Adrenal gland (tissue), 9 donors: ENCODE measurements at regions not wholly inside any gene's neighbourhood (a gene's known extent, or its start where the extent isn't known, plus 50 kb on each side); places are given as distances from the start of the nearest gene placed in this dataset.
"Not testable (repeated sequence)": the region's sequence is repeated elsewhere in the genome, so short reads cannot be mapped to it uniquely, and the experiment has no call there.

ENCODE experiments used
- DNase-seq, 7 donors: peaks; one replicate each; pipeline ENCODE4 v3.0.0-alpha.2; 2019 to 2020
- H3K27ac ChIP-seq, 5 donors: fragments of 200-600 bp; sonication (generic) in 4 of 5; 1 replicate in 3 of 5; 2 replicates in 2 of 5; pipeline versions ENCODE4 v1.5.1 to v1.8.0; 2016 to 2020; ENCODE audit warnings: mild to moderate bottlenecking in 1 of 5
- H3K27me3 ChIP-seq: fragments of 200-600 bp; 2 replicates; pipeline ENCODE4 v1.8.0; 2021
- H3K36me3 ChIP-seq, 2 donors: fragments of 200-600 bp; replicated peaks in 1 of 2; 1 replicate in 1 of 2; 2 replicates in 1 of 2; pipeline versions ENCODE4 v1.5.1 to v1.8.0; 2018 to 2022
- H3K4me1 ChIP-seq, 2 donors: fragments of 200-600 bp; replicated peaks in 1 of 2; 1 replicate in 1 of 2; 2 replicates in 1 of 2; pipeline versions ENCODE4 v1.5.1 to v1.8.0; 2018 to 2021
- H3K4me3 ChIP-seq, 4 donors: fragments of 200-600 bp; sonication (generic) in 3 of 4; one replicate each; pipeline ENCODE4 v1.5.1; 2016 to 2018
- H3K9me3 ChIP-seq, 3 donors: fragments of 200-600 bp; sonication (generic) in 1 of 3; replicated peaks in 1 of 3; 1 replicate in 2 of 3; 2 replicates in 1 of 3; pipeline versions ENCODE4 v1.5.1 to v1.8.0; 2016 to 2021
- CTCF ChIP-seq, 6 experiments: fragments of 450-650 bp in 4 of 6; fragments of 200-600 bp in 2 of 6; sonication (generic) in 1 of 6; IDR thresholded peaks; 1 replicate in 5 of 6; 2 replicates in 1 of 6; pipeline versions ENCODE4 v1.5.1 to v1.8.0; 2016 to 2021; ENCODE audit warnings: antibody characterized with exemption in 6 of 6, mild to moderate bottlenecking in 2 of 6, moderate library complexity in 1 of 6
- POLR2A ChIP-seq, 2 donors: fragments of 450-650 bp; IDR thresholded peaks; one replicate each; pipeline ENCODE4 v1.6.1; 2017; ENCODE audit warnings: antibody characterized with exemption in 2 of 2, mild to moderate bottlenecking in 2 of 2, moderate library complexity in 1 of 2
- WGBS, 4 donors: extraction: QIAGEN DNeasy Blood & Tissue Kit in 2 of 4; methylation state at CpG; one replicate each; pipeline versions ENCODE4 v1.1.5 to v1.1.7; 2013 to 2017; 5-methylcytosine and 5-hydroxymethylcytosine counted together
- intact Hi-C, 2 donors: fragments of 100-400 bp; cut with DNase I; formaldehyde crosslinking; loops; one replicate each; pipeline versions ENCODE4 v1.14.1 to v1.15.0; 2022 to 2023
- donor health status: healthy with polysubstance abuse.
- donor health status: Bipolar disorder and iron deficiency.
- donor health status: DM: yes; HTN: yes; CAD: no.
- donor health status: DM: no; HTN: no; CAD: no.
- donor health status: DM: no; HTN: no; CAD: no.

- peak; percentile 33 to 56 (median 35) for DNase-seq
- intact Hi-C loops, result no loop called here
- Histone ChIP-seq H3K36me3 (no peaks in the 10 kb centered on the region), H3K4me3 (no peak overlapping the region), H3K4me1 (no peaks in the 10 kb centered on the region), H3K9me3 (no peaks in the 10 kb centered on the region), H3K27me3 (peaks cover 5% of the 10 kb centered on the region), H3K27ac (peak overlapping the region in 3 of 5 donors; percentile 27 to 50 (median 39))
- 27 to 39% (median 30%) methylated on average over 4 of the region's 4 CpGs for WGBS, 4 donors
- TF ChIP-seq CTCF (IDR thresholded peaks at IDR 0.05), result no peak
- TF ChIP-seq POLR2A (IDR thresholded peaks at IDR 0.05), result no peak
These were observed 374.5 kb upstream of the FMR1 start for GRCh38 chrX:147537172-147537571.

DNA sequence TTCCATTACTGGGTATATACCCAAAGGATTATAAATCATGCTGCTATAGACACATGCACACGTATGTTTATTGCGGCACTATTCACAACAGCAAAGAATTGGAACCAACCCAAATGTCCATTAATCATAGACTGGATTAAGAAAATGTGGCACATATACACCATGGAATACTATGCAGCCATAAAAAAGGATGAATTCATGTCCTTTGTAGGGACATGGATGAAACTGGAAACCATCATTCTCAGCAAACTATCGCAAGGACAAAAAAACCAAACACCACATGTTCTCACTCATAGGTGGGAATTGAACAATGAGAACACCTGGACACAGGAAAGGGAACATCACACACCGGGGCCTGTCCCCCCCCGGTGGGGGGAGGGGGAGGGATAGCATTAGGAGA lies 363.7 kb upstream of the FMR1 start:
- intact Hi-C loops, H3K4me3 ChIP-seq: not testable (repeated sequence)

DNA sequence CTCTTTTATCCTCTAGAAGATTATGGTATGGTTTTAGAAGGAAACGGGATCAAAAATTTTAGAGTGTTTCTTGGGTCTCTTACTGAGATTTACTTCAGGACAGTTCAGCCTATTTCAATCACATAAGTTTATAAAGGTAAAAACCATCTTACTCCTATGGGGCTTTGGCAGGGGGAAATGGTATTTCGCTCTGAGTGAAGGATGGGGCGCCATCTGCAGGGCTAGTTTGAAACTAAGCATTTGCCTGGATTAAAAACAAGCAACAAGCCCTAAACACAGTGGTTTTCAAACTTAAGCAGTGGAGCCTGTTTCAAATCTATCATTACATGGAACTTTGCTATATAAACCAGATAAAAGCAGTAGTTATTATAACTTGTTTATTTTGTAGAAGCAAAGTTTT lies 361.5 kb upstream of the FMR1 start:
- peaks cover 0 to 7% of the 10 kb centered on the region in 2 donors for H3K4me1 ChIP-seq
- TF ChIP-seq CTCF (IDR thresholded peaks at IDR 0.05), result peak; percentile 24 to 54 (median 44)
- TF ChIP-seq POLR2A (IDR thresholded peaks at IDR 0.05), result no peak
- intact Hi-C loops, result no loop called here
- 16 to 37% (median 27%) methylated on average over 3 of the region's 3 CpGs for WGBS, 4 donors
- H3K27me3 ChIP-seq, result no peaks in the 10 kb centered on the region
- peak; percentile 16 to 66 (median 52) for DNase-seq
- H3K4me3 ChIP-seq, result no peak overlapping the region
- H3K9me3 ChIP-seq, result no peaks in the 10 kb centered on the region
- H3K36me3 ChIP-seq, result no peaks in the 10 kb centered on the region
- no peak overlapping the region for H3K27ac ChIP-seq

More for the DNA sequence above, 363.7 kb upstream of the FMR1 start:
- not testable (repeated sequence) for H3K9me3 ChIP-seq, DNase-seq, H3K36me3 ChIP-seq, H3K4me1 ChIP-seq, H3K27me3 ChIP-seq, H3K27ac ChIP-seq
- 85 to 93% (median 88%) methylated on average over 5 of the region's 5 CpGs for WGBS, 4 donors

- no peak for DNase-seq
- H3K4me3 ChIP-seq, result no peak overlapping the region
- no peaks in the 10 kb centered on the region for H3K9me3 ChIP-seq
- intact Hi-C loops, result no loop called here
- TF ChIP-seq POLR2A (IDR thresholded peaks at IDR 0.05) (no peak), CTCF (IDR thresholded peaks at IDR 0.05) (no peak)
- H3K27ac ChIP-seq, result no peak overlapping the region
- 67 to 84% (median 75%) methylated on average over 1 of the region's 1 CpG for WGBS, 4 donors
- H3K27me3 ChIP-seq, result no peaks in the 10 kb centered on the region
- H3K36me3 ChIP-seq, result no peaks in the 10 kb centered on the region
- no peaks in the 10 kb centered on the region for H3K4me1 ChIP-seq
These were observed 352.5 kb upstream of the FMR1 start for GRCh38 chrX:147559191-147559590.

GRCh38 chrX:147565237-147565636 lies 346.5 kb upstream of the FMR1 start:
- no peak for DNase-seq
- no peak overlapping the region for H3K27ac ChIP-seq
- peaks cover 0 to 3% of the 10 kb centered on the region in 2 donors for H3K4me1 ChIP-seq
- H3K4me3 ChIP-seq, result no peak overlapping the region
- WGBS, 4 donors, result 36 to 52% (median 45%) methylated on average over 1 of the region's 1 CpG
- no peaks in the 10 kb centered on the region for H3K9me3 ChIP-seq
- TF ChIP-seq CTCF (IDR thresholded peaks at IDR 0.05) (no peak), POLR2A (IDR thresholded peaks at IDR 0.05) (no peak)
- H3K36me3 ChIP-seq, result no peaks in the 10 kb centered on the region
- intact Hi-C loops, result no loop called here
- H3K27me3 ChIP-seq, result no peaks in the 10 kb centered on the region
